ENCODE measurements at regions not wholly inside any gene's neighbourhood (a gene's known extent, or its start where the extent isn't known, plus 50 kb on each side); places are given as distances from the start of the nearest gene placed in this dataset.
"Not testable (repeated sequence)": the region's sequence is repeated elsewhere in the genome, so short reads cannot be mapped to it uniquely, and the experiment has no call there.

DNA sequence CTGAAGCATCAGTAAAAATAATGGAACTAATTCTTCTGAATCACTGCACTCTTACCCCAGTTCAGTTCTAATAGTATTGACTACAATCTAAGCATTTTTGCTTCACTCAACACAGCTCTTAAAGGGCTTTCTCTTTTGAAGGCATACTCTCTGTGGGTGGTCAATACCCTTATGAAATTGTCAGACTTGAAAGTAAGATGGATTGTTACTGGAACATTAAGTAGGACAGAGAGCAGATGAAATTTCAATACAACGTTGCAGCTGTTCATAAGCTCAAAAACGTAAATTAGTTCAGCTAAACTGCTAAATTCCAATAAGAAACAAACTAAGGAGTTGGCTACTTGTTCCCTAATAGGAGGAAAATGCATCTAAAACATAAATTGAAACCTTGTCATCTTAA, 352.3 kb upstream of the TENM3 start:
- TF ChIP-seq, protein P1, sequence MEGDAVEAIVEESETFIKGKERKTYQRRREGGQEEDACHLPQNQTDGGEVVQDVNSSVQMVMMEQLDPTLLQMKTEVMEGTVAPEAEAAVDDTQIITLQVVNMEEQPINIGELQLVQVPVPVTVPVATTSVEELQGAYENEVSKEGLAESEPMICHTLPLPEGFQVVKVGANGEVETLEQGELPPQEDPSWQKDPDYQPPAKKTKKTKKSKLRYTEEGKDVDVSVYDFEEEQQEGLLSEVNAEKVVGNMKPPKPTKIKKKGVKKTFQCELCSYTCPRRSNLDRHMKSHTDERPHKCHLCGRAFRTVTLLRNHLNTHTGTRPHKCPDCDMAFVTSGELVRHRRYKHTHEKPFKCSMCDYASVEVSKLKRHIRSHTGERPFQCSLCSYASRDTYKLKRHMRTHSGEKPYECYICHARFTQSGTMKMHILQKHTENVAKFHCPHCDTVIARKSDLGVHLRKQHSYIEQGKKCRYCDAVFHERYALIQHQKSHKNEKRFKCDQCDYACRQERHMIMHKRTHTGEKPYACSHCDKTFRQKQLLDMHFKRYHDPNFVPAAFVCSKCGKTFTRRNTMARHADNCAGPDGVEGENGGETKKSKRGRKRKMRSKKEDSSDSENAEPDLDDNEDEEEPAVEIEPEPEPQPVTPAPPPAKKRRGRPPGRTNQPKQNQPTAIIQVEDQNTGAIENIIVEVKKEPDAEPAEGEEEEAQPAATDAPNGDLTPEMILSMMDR (IDR thresholded peaks at IDR 0.05; ENCODE audit: low read length, missing control alignments) = no peak
- no peak for DNase-seq (ENCODE audit: low read depth)
- no peak overlapping the region for H3K4me3 ChIP-seq (replicated peaks; ENCODE audit: low read depth, low read length)

DNA sequence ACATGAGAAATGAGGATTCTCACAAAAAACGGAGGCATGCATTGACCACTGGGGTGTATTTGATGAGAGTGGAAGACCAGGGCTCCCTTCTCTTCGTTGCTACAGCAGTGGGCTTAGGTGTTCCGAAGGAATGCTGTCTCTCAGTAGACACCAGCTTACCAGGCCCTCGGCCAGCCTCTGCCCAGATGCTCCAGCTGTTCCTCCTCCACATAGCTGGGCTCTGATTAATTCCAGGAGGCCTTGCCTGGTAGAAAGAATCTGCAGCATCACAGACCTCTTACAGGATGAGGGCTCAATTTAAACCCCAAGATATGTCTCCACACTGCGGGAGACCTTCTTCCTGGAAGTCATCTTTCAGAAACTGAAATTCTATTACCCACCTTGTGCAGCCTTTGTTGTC, 346.6 kb upstream of the TENM3 start:
- TF ChIP-seq, protein P1 (IDR thresholded peaks at IDR 0.05; ENCODE audit: low read length, missing control alignments) = no peak
- DNase-seq (ENCODE audit: low read depth) = peak; percentile 4
- H3K4me3 ChIP-seq (replicated peaks; ENCODE audit: low read depth, low read length) = no peak overlapping the region

DNA sequence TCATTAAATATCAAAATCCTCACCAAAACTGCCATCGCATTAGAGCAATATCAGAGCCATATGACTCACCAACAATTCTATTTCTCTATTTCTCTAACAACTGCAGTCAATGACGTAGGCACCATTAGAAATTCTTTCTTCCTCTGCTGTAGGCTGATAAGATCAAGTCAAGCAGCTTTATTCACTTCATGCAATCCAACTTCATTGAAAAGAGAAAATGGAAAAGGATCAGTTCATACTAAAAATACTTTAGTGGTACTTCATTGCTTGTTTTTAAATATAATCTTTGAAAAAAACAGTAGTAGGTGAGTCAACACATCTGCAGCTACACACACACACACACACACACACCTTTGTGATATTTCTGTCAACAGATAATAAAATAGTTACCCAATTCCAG, 345.3 kb upstream of the TENM3 start:
- peak; percentile 44 for DNase-seq (ENCODE audit: low read depth)
- TF ChIP-seq, protein P1 (IDR thresholded peaks at IDR 0.05; ENCODE audit: low read length, missing control alignments) = no peak
- H3K4me3 ChIP-seq (replicated peaks; ENCODE audit: low read depth, low read length) = no peak overlapping the region

DNA sequence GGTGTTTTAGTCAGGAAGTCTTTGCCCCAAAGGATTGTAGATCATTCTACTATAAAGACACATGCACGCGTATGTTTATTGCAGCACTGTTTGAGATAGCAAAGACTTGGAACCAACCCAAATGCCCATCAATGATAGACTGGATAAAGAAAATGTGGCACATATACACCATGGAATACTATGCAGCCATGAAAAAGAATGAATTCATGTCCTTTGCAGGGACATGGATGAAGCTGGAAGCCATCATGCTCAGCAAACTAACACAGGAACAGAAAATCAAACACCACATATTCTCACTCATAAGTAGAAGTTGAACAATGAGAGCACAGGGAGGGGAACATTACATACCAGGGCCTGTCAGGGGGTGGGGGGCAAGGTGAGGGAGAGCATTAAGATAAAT, 340.8 kb upstream of the TENM3 start:
- not testable (repeated sequence) for H3K4me3 ChIP-seq (replicated peaks; ENCODE audit: low read depth, low read length); DNase-seq (ENCODE audit: low read depth)

DNA sequence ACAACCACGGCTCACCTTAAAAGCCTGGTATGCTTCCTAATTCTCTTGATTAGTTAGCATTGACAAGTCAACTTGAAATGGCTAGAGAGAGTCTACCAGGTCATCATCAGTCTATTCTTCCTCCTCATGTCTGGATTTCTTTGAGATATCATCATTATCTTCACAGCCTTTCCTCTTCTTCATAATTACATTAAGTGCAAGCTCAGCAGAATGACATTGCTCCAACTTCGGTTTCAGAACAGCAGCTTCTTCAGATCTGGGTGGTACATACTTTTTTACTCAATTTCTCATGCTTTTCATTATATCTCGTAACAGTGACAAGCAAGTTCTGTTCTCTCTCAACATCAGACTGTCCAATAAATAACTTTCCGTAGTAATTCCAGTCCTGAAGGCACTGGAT, 337.5 kb upstream of the TENM3 start:
- DNase-seq (ENCODE audit: low read depth) = no peak
- TF ChIP-seq, protein P1 (IDR thresholded peaks at IDR 0.05; ENCODE audit: low read length, missing control alignments) = no peak
- no peak overlapping the region for H3K4me3 ChIP-seq (replicated peaks; ENCODE audit: low read depth, low read length)

DNA sequence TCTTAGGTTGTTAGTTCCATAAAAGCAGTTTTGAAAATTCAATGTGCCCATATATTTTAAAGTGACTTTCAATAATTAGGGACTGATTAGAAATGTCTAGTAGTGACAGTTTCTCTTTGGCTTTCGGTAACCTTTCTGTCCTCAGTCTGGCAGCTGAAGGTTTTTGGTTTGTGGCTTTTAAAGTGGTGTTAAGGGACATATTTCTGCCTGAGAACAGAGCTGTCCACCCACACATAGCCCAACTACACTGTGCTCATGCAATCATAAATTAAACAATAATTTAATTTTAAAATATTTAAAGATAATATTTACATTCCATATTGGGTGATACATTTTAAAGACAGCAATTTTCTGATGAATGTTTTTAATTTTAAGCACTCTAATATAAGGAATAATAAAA, 335.0 kb upstream of the TENM3 start:
- TF ChIP-seq, protein P1 (IDR thresholded peaks at IDR 0.05; ENCODE audit: low read length, missing control alignments) = no peak

DNA sequence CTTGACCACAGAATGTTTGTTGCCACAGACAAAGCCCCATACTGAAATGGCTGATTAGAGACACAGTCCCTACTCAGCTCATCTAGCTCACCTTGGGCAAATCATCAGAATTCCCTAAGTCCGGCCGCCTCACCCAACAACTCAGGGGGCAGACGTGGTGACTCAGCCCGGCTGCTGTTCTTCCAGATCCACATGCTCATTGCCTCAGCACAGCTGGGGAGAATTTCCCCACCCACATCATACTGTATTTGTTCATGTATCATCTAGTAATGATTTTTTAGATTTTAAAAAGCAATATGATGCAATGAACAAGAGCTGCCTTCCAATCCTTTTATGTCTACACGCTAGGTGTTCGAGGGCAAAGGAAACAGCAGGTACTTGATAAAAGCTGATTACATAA, 333.8 kb upstream of the TENM3 start:
- H3K4me3 ChIP-seq (replicated peaks; ENCODE audit: low read depth, low read length) = no peak overlapping the region
- TF ChIP-seq, protein P1 (IDR thresholded peaks at IDR 0.05; ENCODE audit: low read length, missing control alignments) = no peak
- peak; percentile 33 for DNase-seq (ENCODE audit: low read depth)

More for the DNA sequence above, 335.0 kb upstream of the TENM3 start:
- DNase-seq (ENCODE audit: low read depth) = no peak
- H3K4me3 ChIP-seq (replicated peaks; ENCODE audit: low read depth, low read length) = no peak overlapping the region

DNA sequence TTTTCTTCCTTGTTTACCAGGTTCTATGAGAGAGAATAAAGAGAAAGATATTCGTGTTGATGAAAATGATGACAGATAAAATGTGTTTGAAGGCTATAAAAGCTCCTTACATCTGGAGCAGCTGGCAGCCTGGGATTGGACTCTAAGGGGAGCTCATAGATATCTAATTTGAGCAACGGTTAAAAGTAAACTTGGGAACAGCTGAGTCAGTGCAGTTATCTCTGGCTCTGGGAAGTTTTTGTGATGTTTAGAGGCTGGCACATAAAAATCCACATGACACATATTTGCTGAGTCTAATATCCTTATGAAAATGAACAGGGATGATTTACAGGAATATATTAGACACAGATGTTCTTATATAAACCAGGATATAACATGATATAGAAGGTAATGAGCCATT, 331.8 kb upstream of the TENM3 start:
- no peak overlapping the region for H3K4me3 ChIP-seq (replicated peaks; ENCODE audit: low read depth, low read length)
- DNase-seq (ENCODE audit: low read depth) = peak; percentile 3
- TF ChIP-seq, protein P1 (IDR thresholded peaks at IDR 0.05; ENCODE audit: low read length, missing control alignments) = no peak
